ENCODE measurements at regions not wholly inside any gene's neighbourhood (a gene's known extent, or its start where the extent isn't known, plus 50 kb on each side); places are given as distances from the start of the nearest gene placed in this dataset.
"Not testable (repeated sequence)": the region's sequence is repeated elsewhere in the genome, so short reads cannot be mapped to it uniquely, and the experiment has no call there.

DNA sequence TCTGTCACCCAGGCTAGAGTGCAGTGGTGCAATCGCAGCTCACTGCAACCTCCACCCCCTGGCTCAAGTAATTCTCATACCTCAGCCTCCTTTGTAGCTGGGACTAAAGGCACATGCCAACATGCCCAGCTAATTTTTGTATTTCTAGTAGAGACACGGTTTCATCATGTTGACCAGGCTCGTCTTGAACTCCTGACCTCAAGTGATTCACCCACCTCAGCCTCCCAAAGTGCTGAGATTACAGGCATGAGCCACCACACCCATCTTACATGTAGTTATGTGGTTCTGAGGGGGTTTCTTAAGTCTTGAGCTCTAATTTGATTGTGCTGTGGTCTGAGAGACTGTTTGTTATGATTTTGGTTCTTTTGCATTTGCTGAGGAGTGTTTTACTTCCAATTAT, 57.3 kb upstream of the USP15 start:
- TF ChIP-seq POLR2A (IDR thresholded peaks at IDR 0.05; ENCODE audit: borderline replicate concordance, extremely low read depth, insufficient read depth, insufficient read length); POLR2AphosphoS5 (IDR thresholded peaks at IDR 0.05; ENCODE audit: low read depth, low read length); EZH2 (IDR thresholded peaks at IDR 0.05); EZH2phosphoT487 (IDR thresholded peaks at IDR 0.05; ENCODE audit: borderline replicate concordance); SRF (IDR thresholded peaks at IDR 0.05; ENCODE audit: low read depth); ELF1 (IDR thresholded peaks at IDR 0.05; ENCODE audit: borderline replicate concordance, low read depth); RAD21 (IDR thresholded peaks at IDR 0.05; ENCODE audit: low read depth); SIN3A (IDR thresholded peaks at IDR 0.05; ENCODE audit: low read depth); JUND (IDR thresholded peaks at IDR 0.05); TCF7L2 (IDR thresholded peaks at IDR 0.05; ENCODE audit: borderline replicate concordance, extremely low read depth, insufficient read depth, insufficient read length): not testable (repeated sequence)
- TF ChIP-seq, protein P1, sequence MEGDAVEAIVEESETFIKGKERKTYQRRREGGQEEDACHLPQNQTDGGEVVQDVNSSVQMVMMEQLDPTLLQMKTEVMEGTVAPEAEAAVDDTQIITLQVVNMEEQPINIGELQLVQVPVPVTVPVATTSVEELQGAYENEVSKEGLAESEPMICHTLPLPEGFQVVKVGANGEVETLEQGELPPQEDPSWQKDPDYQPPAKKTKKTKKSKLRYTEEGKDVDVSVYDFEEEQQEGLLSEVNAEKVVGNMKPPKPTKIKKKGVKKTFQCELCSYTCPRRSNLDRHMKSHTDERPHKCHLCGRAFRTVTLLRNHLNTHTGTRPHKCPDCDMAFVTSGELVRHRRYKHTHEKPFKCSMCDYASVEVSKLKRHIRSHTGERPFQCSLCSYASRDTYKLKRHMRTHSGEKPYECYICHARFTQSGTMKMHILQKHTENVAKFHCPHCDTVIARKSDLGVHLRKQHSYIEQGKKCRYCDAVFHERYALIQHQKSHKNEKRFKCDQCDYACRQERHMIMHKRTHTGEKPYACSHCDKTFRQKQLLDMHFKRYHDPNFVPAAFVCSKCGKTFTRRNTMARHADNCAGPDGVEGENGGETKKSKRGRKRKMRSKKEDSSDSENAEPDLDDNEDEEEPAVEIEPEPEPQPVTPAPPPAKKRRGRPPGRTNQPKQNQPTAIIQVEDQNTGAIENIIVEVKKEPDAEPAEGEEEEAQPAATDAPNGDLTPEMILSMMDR (IDR thresholded peaks at IDR 0.05 in 2 of 3, conservative IDR thresholded peaks at IDR 0.05 in 1 of 3; ENCODE audit: borderline replicate concordance in 1 of 3, insufficient read depth in 1 of 3, low read depth in 2 of 3, low read length in 2 of 3) = not testable (repeated sequence)
- TF ChIP-seq, protein P2, sequence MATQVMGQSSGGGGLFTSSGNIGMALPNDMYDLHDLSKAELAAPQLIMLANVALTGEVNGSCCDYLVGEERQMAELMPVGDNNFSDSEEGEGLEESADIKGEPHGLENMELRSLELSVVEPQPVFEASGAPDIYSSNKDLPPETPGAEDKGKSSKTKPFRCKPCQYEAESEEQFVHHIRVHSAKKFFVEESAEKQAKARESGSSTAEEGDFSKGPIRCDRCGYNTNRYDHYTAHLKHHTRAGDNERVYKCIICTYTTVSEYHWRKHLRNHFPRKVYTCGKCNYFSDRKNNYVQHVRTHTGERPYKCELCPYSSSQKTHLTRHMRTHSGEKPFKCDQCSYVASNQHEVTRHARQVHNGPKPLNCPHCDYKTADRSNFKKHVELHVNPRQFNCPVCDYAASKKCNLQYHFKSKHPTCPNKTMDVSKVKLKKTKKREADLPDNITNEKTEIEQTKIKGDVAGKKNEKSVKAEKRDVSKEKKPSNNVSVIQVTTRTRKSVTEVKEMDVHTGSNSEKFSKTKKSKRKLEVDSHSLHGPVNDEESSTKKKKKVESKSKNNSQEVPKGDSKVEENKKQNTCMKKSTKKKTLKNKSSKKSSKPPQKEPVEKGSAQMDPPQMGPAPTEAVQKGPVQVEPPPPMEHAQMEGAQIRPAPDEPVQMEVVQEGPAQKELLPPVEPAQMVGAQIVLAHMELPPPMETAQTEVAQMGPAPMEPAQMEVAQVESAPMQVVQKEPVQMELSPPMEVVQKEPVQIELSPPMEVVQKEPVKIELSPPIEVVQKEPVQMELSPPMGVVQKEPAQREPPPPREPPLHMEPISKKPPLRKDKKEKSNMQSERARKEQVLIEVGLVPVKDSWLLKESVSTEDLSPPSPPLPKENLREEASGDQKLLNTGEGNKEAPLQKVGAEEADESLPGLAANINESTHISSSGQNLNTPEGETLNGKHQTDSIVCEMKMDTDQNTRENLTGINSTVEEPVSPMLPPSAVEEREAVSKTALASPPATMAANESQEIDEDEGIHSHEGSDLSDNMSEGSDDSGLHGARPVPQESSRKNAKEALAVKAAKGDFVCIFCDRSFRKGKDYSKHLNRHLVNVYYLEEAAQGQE (IDR thresholded peaks at IDR 0.05; ENCODE audit: low read depth) = not testable (repeated sequence)
- TF ChIP-seq, protein P3, sequence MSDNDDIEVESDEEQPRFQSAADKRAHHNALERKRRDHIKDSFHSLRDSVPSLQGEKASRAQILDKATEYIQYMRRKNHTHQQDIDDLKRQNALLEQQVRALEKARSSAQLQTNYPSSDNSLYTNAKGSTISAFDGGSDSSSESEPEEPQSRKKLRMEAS (IDR thresholded peaks at IDR 0.05) = not testable (repeated sequence)
